ENCODE measurements at regions not wholly inside any gene's neighbourhood (a gene's known extent, or its start where the extent isn't known, plus 50 kb on each side); places are given as distances from the start of the nearest gene placed in this dataset.

DNA sequence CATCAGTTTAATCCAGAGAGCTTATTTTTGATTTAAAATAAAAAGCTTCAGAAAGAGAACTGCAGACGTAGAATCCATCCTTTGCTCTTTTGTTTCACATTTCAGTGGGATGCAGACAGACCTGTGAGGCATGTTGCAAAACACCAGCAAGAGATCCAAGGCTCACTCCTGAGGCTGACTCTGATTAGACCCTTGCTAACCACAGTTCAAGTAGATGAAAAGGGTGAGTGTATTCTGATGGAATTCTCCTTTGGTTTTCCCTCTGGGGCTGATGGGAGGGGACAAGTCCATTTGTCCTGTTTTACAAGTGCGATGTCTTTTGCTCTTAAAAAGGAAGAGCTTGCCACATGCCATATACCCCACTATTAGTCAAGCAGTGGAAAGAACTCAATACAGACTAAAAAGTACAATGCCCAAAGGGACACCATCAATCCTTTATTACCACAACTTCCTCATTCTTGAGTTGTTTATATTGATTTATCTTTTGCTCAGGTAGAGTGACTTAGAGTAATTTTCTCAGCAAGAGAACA, 772.7 kb downstream of the MAFB start:
- TF ChIP-seq, protein P1, sequence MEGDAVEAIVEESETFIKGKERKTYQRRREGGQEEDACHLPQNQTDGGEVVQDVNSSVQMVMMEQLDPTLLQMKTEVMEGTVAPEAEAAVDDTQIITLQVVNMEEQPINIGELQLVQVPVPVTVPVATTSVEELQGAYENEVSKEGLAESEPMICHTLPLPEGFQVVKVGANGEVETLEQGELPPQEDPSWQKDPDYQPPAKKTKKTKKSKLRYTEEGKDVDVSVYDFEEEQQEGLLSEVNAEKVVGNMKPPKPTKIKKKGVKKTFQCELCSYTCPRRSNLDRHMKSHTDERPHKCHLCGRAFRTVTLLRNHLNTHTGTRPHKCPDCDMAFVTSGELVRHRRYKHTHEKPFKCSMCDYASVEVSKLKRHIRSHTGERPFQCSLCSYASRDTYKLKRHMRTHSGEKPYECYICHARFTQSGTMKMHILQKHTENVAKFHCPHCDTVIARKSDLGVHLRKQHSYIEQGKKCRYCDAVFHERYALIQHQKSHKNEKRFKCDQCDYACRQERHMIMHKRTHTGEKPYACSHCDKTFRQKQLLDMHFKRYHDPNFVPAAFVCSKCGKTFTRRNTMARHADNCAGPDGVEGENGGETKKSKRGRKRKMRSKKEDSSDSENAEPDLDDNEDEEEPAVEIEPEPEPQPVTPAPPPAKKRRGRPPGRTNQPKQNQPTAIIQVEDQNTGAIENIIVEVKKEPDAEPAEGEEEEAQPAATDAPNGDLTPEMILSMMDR (IDR thresholded peaks at IDR 0.05) = no peak
- TF ChIP-seq POLR2A (IDR thresholded peaks at IDR 0.05) = no peak
